LNCAP (cell line): ENCODE measurements at regions not wholly inside any gene's neighbourhood (a gene's known extent, or its start where the extent isn't known, plus 50 kb on each side); places are given as distances from the start of the nearest gene placed in this dataset.

ENCODE experiments used
- TF ChIP-seq, protein P1 (sequence below): fragments of 450-650 bp; IDR thresholded peaks from 2 replicates; pipeline ENCODE4 v1.5.1; 2017; ENCODE audit warnings: mild to moderate bottlenecking

DNA sequence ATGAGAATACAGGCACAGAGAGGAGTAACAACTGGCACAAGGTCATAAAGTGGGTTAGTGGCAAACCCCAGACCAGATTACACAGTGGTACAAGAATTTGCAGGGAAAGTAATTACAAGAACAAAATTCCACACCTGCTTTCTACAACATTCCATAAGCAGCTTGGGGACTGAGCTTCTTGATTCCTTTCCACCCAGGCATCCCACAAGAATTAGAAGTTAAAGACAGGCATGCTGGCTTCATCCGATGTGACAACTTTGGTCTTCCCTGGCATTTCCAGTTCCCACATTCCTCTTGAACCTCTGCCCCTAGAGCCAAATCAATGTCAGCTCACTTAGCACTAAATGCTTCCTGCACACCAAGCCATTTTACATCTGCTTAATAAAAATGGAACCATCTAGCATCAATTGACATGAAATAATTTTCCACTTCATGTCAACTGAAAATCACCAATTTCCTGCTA lies 435.8 kb upstream of the PAPPA start:
- TF ChIP-seq, protein P1, sequence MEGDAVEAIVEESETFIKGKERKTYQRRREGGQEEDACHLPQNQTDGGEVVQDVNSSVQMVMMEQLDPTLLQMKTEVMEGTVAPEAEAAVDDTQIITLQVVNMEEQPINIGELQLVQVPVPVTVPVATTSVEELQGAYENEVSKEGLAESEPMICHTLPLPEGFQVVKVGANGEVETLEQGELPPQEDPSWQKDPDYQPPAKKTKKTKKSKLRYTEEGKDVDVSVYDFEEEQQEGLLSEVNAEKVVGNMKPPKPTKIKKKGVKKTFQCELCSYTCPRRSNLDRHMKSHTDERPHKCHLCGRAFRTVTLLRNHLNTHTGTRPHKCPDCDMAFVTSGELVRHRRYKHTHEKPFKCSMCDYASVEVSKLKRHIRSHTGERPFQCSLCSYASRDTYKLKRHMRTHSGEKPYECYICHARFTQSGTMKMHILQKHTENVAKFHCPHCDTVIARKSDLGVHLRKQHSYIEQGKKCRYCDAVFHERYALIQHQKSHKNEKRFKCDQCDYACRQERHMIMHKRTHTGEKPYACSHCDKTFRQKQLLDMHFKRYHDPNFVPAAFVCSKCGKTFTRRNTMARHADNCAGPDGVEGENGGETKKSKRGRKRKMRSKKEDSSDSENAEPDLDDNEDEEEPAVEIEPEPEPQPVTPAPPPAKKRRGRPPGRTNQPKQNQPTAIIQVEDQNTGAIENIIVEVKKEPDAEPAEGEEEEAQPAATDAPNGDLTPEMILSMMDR: no peak

DNA sequence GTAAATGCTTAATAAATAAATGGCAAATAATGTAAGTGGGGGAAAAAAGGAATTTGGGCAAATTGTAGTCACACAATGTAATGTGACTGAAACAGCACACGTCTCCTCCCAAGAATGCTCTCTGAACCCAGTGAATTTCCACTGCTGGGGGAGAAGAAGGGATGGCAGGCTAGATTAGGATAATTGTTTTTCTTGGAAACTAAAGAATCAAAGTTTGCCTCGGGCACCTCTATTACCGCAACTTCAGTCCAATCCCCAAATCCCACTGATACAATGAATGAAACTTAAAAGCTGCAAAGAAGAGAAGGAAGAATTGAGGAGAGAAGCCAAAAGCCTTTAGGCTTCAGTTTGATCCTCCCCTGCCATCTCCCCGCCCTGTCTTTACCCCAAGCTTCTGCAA lies 423.2 kb upstream of the PAPPA start:
- TF ChIP-seq, protein P1: no peak

DNA sequence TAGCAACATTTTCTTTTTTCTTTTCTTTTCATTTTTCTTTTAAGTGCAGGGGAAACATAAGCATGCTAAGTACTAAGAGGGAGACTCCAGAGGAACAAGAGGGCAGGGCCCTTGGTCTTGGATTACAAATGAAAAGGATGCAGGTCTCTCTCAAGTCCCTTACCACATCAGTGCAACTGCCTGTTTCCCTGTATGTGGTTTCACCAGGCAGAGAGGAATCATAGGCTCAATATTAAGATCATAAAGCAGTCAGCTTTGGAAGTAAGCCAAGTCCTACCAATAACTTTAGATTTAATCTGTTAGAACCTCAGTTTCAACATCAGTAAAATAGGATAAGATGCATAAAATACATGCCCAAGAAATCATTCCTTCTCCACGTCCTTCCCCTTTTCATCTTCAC lies 422.7 kb upstream of the PAPPA start:
- TF ChIP-seq, protein P1: no peak

DNA sequence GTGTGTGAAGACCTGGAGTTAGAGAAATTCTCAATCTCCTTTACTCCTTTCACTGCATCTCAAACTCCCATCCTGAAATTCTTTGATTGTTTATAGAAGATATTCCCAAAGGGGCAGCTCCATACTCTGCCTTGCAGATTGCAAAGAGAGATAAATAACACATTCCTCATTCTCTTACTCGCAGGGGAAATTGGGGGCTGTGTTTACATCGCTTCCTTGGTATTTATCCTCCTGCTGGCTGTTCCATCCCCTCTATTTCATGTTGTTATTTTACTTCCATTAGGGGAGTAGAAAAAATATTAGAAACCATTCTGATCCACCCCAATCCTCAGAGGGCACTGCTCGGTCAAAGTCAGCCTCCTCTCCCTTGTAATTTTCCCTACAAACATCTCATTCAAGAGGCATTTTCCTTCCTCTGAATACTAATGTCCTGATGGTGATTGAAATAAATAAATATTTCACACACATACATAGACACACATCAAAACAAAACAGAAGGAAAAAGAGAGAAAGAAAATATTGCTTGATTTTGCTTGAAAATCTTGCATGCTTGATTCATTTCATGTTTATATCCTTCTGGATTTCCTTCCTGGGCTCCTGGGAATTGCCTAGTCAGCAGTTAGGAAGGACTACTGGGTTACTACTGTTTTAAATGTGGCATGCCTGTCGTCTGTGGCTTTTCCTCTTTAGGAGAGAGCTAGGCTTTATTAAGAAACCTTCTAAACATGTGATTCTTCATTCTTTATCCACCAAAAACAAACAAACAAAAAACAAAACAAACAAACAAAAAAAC lies 420.1 kb upstream of the PAPPA start:
- TF ChIP-seq, protein P1: no peak

DNA sequence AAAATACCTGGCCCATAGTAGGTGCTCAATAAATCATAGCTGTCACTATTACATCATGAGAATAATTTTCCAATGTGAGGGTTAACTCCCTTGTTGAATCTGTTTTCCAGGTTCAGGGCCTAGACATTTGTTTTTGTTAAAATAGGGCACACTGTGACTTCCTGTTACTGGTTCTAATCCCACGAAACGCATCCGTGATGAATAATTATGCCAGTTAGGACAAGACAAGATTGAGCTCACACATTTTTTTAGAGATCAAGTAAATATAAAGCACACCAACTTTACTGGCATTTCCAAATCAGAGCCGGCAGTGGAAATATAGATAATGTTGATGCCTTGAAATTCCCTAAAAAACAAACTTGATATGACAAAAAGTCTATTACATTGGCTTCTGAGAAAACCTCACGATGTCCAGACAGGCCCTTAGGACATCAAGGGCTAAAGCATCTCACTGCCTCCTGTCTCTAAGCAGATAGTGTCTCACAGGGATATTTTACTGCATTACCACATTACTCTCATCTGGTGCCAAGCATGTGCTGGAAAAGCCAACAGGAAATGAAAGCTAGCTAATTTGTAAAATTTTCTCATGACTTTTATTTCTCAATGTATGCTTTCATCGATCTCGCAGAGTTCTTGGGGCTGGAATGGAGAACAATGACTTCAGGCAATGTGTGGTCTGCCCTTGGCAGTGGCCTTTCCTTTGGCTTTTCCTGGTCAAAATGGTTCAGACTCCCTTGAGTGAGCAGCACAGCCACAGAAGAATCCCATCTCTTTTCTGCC lies 414.3 kb upstream of the PAPPA start:
- TF ChIP-seq, protein P1: no peak

DNA sequence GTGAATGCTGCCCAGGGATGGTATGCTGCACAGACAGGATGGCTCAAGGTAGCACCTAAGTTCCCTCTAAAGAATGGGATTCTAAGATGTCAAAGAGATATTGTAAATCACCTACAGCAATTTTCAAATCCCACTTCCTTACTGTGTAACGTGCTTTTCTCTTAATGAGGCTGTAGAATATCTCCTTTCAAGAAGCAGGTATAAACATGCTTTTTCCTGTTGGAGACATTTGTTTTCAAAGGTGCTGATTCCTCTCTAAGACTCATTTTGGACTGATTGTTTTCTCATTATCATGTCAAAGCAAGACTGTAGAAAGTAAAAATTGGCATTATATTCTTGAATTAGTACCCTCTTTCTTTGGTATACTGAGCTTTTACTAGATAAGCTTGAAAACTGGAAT lies 412.6 kb upstream of the PAPPA start:
- TF ChIP-seq, protein P1: no peak

DNA sequence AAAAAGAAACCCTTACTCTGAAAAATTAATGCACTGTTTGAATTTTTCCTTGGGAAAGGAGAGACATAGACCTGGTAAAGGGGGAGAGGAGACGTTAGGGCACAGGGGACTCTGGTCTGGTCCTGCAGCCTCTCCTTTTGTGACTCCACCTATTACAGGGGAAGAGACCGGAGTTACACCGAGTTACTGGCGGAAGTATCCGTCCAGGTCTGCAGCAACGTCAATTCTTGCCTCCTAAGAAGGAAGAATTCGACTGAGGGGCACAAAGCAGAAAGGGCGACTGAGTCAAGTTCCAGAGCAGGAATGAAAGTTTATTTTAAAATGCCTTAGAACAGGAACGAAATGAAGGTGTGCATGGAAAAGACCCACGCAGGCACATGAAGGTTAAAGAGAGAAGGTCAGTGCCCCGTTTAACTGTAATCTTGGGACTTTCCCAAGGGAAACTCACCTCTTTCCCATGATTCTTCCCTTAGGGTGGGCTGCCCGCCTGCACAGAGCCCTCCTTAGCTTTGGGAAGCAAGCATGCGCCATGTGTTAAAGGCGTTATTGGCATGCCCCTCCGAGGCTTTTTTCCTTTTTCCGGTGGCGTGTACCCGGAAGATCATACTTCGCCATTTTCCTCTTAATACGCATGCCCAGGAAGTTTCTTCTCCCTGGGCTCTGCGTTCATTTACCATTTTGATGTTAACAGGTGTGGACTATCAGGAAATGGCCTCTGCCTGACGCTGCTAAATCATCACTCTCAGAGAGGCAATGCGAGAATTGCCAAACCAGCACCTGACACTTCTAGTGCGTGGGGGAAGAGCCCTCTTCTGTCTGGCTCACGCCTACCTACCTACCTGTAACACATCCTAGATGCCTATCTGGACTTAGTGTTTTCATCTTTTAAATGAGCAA lies 409.6 kb upstream of the PAPPA start:
- TF ChIP-seq, protein P1: no peak
